ENCODE measurements at regions not wholly inside any gene's neighbourhood (a gene's known extent, or its start where the extent isn't known, plus 50 kb on each side); places are given as distances from the start of the nearest gene placed in this dataset.

- ChIA-PET POLR2A (no interaction called here), CTCF (no interaction called here)
- no peak overlapping the region for H3K4me3 ChIP-seq (ENCODE audit: low read depth, low read length)
- DNase-seq (ENCODE audit: low read depth, low spot score), result no peak
- TF ChIP-seq, protein P1, sequence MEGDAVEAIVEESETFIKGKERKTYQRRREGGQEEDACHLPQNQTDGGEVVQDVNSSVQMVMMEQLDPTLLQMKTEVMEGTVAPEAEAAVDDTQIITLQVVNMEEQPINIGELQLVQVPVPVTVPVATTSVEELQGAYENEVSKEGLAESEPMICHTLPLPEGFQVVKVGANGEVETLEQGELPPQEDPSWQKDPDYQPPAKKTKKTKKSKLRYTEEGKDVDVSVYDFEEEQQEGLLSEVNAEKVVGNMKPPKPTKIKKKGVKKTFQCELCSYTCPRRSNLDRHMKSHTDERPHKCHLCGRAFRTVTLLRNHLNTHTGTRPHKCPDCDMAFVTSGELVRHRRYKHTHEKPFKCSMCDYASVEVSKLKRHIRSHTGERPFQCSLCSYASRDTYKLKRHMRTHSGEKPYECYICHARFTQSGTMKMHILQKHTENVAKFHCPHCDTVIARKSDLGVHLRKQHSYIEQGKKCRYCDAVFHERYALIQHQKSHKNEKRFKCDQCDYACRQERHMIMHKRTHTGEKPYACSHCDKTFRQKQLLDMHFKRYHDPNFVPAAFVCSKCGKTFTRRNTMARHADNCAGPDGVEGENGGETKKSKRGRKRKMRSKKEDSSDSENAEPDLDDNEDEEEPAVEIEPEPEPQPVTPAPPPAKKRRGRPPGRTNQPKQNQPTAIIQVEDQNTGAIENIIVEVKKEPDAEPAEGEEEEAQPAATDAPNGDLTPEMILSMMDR (IDR thresholded peaks at IDR 0.05; ENCODE audit: insufficient read depth, low read length, missing control alignments), result no peak
These were observed 296.1 kb upstream of the LRRC7 start for GRCh38 chr1:69271587-69272125.

DNA sequence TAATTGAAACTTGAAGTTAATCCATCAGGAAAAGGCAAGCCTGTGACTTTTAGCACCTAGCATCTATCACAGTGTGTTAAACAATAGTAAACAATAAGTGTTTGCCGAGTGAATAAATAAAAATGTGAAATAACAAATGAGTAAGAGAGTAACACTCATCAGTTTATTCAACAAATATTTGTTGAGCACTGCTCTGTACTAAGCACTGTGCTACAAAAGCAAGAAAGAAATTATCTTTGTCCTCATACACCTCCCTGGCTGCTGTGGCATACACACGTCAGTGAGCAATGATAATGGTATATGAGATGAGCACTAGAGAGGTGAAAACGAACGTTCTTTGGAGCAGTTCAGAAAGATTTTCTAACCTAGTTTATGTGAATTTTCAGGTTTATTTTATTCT is 295.0 kb upstream of the LRRC7 start:
- POLR2A ChIA-PET, result no interaction called here
- no peak for DNase-seq (ENCODE audit: low read depth, low spot score)
- TF ChIP-seq, protein P1 (IDR thresholded peaks at IDR 0.05; ENCODE audit: insufficient read depth, low read length, missing control alignments), result no peak
- CTCF ChIA-PET, result no interaction called here
- H3K4me3 ChIP-seq (ENCODE audit: low read depth, low read length), result no peak overlapping the region

- POLR2A ChIA-PET, result no interaction called here
- DNase-seq (ENCODE audit: low read depth, low spot score), result no peak
- TF ChIP-seq, protein P1 (IDR thresholded peaks at IDR 0.05; ENCODE audit: insufficient read depth, low read length, missing control alignments), result no peak
- CTCF ChIA-PET, result no interaction called here
- no peak overlapping the region for H3K4me3 ChIP-seq (ENCODE audit: low read depth, low read length)
These were observed 288.8 kb upstream of the LRRC7 start for GRCh38 chr1:69278923-69279322.

DNA sequence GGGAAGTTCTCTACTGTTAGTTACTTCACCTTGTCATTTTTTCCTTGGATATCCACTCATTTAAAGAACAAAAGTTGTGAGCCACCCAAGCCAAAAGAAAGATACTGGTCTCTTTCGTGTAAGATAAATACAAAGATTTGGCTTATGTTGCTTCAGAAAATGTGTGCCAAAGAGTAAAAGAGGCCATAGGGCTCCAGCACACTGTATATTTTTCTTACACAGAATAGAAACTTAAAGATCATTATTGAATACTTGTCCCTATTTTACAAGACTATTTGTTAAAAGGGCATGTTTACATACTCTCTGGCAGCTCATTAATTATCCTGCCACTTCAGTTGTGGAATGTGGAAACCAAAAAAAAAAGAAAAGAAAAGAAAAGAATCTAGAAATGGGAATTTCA is 284.2 kb upstream of the LRRC7 start:
- TF ChIP-seq, protein P1 (IDR thresholded peaks at IDR 0.05; ENCODE audit: insufficient read depth, low read length, missing control alignments), result no peak
- POLR2A ChIA-PET, result no interaction called here
- DNase-seq (ENCODE audit: low read depth, low spot score), result no peak
- CTCF ChIA-PET, result no interaction called here
- H3K4me3 ChIP-seq (ENCODE audit: low read depth, low read length), result no peak overlapping the region

GRCh38 chr1:69284508-69284907 is 283.2 kb upstream of the LRRC7 start:
- TF ChIP-seq, protein P1 (IDR thresholded peaks at IDR 0.05; ENCODE audit: insufficient read depth, low read length, missing control alignments), result no peak
- ChIA-PET POLR2A (no interaction called here), CTCF (no interaction called here)
- DNase-seq (ENCODE audit: low read depth, low spot score), result no peak
- no peak overlapping the region for H3K4me3 ChIP-seq (ENCODE audit: low read depth, low read length)

GRCh38 chr1:69288416-69288815 is 279.3 kb upstream of the LRRC7 start:
- TF ChIP-seq, protein P1 (IDR thresholded peaks at IDR 0.05; ENCODE audit: insufficient read depth, low read length, missing control alignments), result no peak
- CTCF ChIA-PET, result no interaction called here
- POLR2A ChIA-PET, result no interaction called here
- H3K4me3 ChIP-seq (ENCODE audit: low read depth, low read length), result no peak overlapping the region
- no peak for DNase-seq (ENCODE audit: low read depth, low spot score)
